ENCODE measurements at regions not wholly inside any gene's neighbourhood (a gene's known extent, or its start where the extent isn't known, plus 50 kb on each side); places are given as distances from the start of the nearest gene placed in this dataset.

DNA sequence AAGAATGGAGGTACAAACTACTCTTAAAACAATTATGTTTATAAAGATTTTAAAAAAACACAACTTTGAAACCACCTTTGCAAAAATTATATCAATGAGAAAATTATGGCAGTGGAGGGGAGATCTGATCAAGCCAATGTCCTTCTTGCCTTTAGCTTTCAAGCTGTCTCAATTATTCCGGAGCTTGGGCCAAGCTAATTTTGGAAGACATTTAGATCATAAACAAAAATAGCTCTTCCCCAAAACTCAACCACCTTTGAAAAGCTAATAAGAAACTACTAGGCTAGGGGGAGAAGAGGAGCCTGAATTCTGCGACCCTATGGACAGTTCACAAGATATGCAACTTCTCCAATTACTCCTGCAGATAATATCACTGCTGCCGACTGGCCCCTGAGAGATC lies 263.3 kb downstream of the ICE1 start:
- Histone ChIP-seq H3K9me3 (ENCODE audit: control insufficient read depth, insufficient read depth, low read depth, low read length) (no peaks in the 10 kb centered on the region), H3K27ac (ENCODE audit: extremely low read depth, low read depth, low read length) (no peak overlapping the region), H3K4me1 (ENCODE audit: control insufficient read depth, insufficient read depth, low read length) (no peaks in the 10 kb centered on the region), H3K36me3 (ENCODE audit: control insufficient read depth in 2 of 2, insufficient read depth in 1 of 2, low read length in 2 of 2) (no peaks in the 10 kb centered on the region), H3K4me3 (ENCODE audit: low read depth, low read length) (no peak overlapping the region)
- ChIA-PET CTCF (no interaction called here), POLR2A (no interaction called here)
- TF ChIP-seq ZBTB20 (tag by site-specific recombination; IDR thresholded peaks at IDR 0.05) (no peak), ZNF677 (tag by site-specific recombination; IDR thresholded peaks at IDR 0.05) (no peak)
- TF ChIP-seq, protein P1, sequence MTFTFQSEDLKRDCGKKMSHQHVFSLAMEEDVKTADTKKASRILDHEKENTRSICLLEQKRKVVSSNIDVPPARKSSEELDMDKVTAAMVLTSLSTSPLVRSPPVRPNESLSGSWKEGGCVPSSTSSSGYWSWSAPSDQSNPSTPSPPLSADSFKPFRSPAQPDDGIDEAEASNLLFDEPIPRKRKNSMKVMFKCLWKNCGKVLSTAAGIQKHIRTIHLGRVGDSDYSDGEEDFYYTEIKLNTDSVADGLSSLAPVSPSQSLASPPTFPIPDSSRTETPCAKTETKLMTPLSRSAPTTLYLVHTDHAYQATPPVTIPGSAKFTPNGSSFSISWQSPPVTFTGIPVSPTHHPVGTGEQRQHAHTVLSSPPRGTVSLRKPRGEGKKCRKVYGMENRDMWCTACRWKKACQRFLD (tag by site-specific recombination; IDR thresholded peaks at IDR 0.05), result no peak

DNA sequence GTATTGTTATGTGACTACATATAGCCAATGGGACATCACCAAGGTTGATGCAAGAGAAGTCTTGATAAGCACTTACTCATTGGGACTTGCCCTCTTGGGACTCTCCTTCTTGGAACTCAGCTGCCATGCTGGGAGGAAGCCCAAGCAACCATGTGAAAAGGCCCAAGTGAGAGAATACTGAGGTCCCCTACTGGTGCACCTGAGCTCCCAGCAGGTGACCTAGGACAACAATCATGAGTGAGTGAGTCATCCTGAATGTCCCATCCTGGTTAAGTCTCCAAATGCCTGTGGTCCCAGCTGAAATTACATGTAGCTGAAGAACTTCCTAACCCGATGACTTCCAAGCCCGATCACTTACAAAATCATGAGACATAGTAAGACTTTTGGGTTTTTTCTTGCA lies 260.7 kb downstream of the ICE1 start:
- CTCF ChIA-PET, result no interaction called here
- H3K4me1 ChIP-seq (ENCODE audit: control insufficient read depth, insufficient read depth, low read length), result no peaks in the 10 kb centered on the region
- POLR2A ChIA-PET, result no interaction called here
- TF ChIP-seq, protein P2, sequence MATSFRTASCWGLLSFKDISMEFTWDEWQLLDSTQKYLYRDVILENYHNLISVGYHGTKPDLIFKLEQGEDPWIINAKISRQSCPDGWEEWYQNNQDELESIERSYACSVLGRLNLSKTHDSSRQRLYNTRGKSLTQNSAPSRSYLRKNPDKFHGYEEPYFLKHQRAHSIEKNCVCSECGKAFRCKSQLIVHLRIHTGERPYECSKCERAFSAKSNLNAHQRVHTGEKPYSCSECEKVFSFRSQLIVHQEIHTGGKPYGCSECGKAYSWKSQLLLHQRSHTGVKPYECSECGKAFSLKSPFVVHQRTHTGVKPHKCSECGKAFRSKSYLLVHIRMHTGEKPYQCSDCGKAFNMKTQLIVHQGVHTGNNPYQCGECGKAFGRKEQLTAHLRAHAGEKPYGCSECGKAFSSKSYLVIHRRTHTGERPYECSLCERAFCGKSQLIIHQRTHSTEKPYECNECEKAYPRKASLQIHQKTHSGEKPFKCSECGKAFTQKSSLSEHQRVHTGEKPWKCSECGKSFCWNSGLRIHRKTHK (tag by site-specific recombination; IDR thresholded peaks at IDR 0.05), result no peak
- TF ChIP-seq, protein P3, sequence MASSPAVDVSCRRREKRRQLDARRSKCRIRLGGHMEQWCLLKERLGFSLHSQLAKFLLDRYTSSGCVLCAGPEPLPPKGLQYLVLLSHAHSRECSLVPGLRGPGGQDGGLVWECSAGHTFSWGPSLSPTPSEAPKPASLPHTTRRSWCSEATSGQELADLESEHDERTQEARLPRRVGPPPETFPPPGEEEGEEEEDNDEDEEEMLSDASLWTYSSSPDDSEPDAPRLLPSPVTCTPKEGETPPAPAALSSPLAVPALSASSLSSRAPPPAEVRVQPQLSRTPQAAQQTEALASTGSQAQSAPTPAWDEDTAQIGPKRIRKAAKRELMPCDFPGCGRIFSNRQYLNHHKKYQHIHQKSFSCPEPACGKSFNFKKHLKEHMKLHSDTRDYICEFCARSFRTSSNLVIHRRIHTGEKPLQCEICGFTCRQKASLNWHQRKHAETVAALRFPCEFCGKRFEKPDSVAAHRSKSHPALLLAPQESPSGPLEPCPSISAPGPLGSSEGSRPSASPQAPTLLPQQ (tag by site-specific recombination; IDR thresholded peaks at IDR 0.05), result no peak
- TF ChIP-seq GLI2 (tag by site-specific recombination; IDR thresholded peaks at IDR 0.05; ENCODE audit: borderline replicate concordance, low read depth), result no peak
- H3K9me3 ChIP-seq (ENCODE audit: control insufficient read depth, insufficient read depth, low read depth, low read length), result no peaks in the 10 kb centered on the region
- H3K36me3 ChIP-seq (ENCODE audit: control insufficient read depth in 2 of 2, insufficient read depth in 1 of 2, low read length in 2 of 2), result no peaks in the 10 kb centered on the region
- H3K4me3 ChIP-seq (ENCODE audit: low read depth, low read length), result no peak overlapping the region
- no peak overlapping the region for H3K27ac ChIP-seq (ENCODE audit: extremely low read depth, low read depth, low read length)

DNA sequence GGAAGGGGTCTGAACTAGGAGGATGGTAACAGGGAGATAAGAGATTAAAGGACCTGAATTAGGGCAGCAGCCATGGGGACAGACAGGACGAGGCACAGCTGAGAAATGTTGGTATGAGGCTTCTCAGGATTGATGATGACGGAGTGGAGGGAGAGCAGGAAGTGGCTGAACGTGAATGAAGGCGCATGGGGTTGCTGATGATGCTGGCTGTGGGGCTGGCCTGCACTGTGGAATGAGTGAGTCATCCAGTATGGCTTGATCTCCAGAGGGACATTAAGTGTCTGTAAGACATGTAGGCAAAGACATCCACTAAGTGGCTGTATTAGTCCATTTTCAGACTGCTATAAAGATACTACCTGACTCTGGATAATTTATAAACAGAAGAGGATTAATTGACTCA lies 256.4 kb downstream of the ICE1 start:
- TF ChIP-seq ZBTB21 (tag by site-specific recombination; IDR thresholded peaks at IDR 0.05) (0 out of 2 replicates have a peak, but pooled peaks have one; percentile 21), ZNF514 (tag by site-specific recombination; IDR thresholded peaks at IDR 0.05) (no peak), ZNF624 (tag by site-specific recombination; IDR thresholded peaks at IDR 0.05) (no peak), WT1 (tag by site-specific recombination; IDR thresholded peaks at IDR 0.05) (no peak), ZNF311 (tag by site-specific recombination; IDR thresholded peaks at IDR 0.05; ENCODE audit: borderline replicate concordance) (no peak)
- TF ChIP-seq, protein P4, sequence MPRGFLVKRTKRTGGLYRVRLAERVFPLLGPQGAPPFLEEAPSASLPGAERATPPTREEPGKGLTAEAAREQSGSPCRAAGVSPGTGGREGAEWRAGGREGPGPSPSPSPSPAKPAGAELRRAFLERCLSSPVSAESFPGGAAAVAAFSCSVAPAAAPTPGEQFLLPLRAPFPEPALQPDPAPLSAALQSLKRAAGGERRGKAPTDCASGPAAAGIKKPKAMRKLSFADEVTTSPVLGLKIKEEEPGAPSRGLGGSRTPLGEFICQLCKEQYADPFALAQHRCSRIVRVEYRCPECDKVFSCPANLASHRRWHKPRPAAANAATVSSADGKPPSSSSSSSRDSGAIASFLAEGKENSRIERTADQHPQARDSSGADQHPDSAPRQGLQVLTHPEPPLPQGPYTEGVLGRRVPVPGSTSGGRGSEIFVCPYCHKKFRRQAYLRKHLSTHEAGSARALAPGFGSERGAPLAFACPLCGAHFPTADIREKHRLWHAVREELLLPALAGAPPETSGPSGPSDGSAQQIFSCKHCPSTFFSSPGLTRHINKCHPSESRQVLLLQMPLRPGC (tag by site-specific recombination; IDR thresholded peaks at IDR 0.05), result no peak
- TF ChIP-seq, protein P5, sequence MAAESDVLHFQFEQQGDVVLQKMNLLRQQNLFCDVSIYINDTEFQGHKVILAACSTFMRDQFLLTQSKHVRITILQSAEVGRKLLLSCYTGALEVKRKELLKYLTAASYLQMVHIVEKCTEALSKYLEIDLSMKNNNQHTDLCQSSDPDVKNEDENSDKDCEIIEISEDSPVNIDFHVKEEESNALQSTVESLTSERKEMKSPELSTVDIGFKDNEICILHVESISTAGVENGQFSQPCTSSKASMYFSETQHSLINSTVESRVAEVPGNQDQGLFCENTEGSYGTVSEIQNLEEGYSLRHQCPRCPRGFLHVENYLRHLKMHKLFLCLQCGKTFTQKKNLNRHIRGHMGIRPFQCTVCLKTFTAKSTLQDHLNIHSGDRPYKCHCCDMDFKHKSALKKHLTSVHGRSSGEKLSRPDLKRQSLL (tag by site-specific recombination; IDR thresholded peaks at IDR 0.05), result no peak
- Histone ChIP-seq H3K36me3 (ENCODE audit: control insufficient read depth in 2 of 2, insufficient read depth in 1 of 2, low read length in 2 of 2) (no peaks in the 10 kb centered on the region), H3K4me1 (ENCODE audit: control insufficient read depth, insufficient read depth, low read length) (no peaks in the 10 kb centered on the region), H3K9me3 (ENCODE audit: control insufficient read depth, insufficient read depth, low read depth, low read length) (no peaks in the 10 kb centered on the region), H3K27ac (ENCODE audit: extremely low read depth, low read depth, low read length) (no peak overlapping the region), H3K4me3 (ENCODE audit: low read depth, low read length) (no peak overlapping the region)
- POLR2A ChIA-PET, result no interaction called here
- CTCF ChIA-PET, result no interaction called here
